SU-DHL-6 (cell line): ENCODE measurements at regions not wholly inside any gene's neighbourhood (a gene's known extent, or its start where the extent isn't known, plus 50 kb on each side); places are given as distances from the start of the nearest gene placed in this dataset.

Experiments used
- EZH2phosphoT487 ChIP-seq: fragments of 200-600 bp; sonication (generic), shearing (Covaris generic); conservative IDR thresholded peaks from 2 replicates; pipeline ENCODE4 v1.6.1; 2018; ENCODE audit warnings: mild to moderate bottlenecking, antibody characterized with exemption, low read length, moderate library complexity, mixed read lengths
- TF ChIP-seq, protein P1 (sequence below): fragments of 200-600 bp; sonication (generic); IDR thresholded peaks from one replicate; pipeline ENCODE4 v1.5.1; 2017; ENCODE audit warnings: antibody characterized with exemption, mild to moderate bottlenecking, low read length, moderate library complexity; ENCODE audit not compliant: insufficient read depth, poor library complexity, severe bottlenecking

DNA sequence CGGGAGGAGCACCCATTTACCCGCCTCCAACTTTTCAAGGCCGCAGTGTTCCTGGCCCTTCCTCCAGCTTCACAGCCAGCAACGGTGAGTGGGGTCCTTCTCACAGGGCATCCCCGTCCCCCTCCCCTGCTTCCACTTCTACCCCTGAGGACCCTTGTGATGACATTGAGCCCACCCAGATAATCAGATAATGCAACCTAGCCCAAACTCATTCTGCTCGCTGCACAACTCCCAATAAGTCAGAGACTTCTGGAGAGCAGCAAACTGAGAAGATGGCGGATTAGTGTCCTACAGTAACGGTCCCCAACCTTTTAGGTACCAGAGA, 74.5 kb downstream of the OAT start:
- TF ChIP-seq, protein P1, sequence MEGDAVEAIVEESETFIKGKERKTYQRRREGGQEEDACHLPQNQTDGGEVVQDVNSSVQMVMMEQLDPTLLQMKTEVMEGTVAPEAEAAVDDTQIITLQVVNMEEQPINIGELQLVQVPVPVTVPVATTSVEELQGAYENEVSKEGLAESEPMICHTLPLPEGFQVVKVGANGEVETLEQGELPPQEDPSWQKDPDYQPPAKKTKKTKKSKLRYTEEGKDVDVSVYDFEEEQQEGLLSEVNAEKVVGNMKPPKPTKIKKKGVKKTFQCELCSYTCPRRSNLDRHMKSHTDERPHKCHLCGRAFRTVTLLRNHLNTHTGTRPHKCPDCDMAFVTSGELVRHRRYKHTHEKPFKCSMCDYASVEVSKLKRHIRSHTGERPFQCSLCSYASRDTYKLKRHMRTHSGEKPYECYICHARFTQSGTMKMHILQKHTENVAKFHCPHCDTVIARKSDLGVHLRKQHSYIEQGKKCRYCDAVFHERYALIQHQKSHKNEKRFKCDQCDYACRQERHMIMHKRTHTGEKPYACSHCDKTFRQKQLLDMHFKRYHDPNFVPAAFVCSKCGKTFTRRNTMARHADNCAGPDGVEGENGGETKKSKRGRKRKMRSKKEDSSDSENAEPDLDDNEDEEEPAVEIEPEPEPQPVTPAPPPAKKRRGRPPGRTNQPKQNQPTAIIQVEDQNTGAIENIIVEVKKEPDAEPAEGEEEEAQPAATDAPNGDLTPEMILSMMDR, result no peak
- no peak for TF ChIP-seq EZH2phosphoT487
